Left hindlimb (tissue), 1 donor: ENCODE measurements at regions not wholly inside any gene's neighbourhood (a gene's known extent, or its start where the extent isn't known, plus 50 kb on each side); places are given as distances from the start of the nearest gene placed in this dataset.
"Not testable (repeated sequence)": the region's sequence is repeated elsewhere in the genome, so short reads cannot be mapped to it uniquely, and the experiment has no call there.

Experiments used
- DNase-seq: peaks from one replicate; pipeline ENCODE4 v3.0.0-alpha.2; 2018

GRCh38 chrX:125681058-125681457 is 361.4 kb downstream of the TEX13C start:
- no peak for DNase-seq

- no peak for DNase-seq
Observed at GRCh38 chrX:125681507-125681906, 361.8 kb downstream of the TEX13C start.

GRCh38 chrX:125690522-125690921 is 370.9 kb downstream of the TEX13C start:
- DNase-seq: not testable (repeated sequence)

- DNase-seq: no peak
Observed at GRCh38 chrX:125694171-125694570, 374.5 kb downstream of the TEX13C start.

GRCh38 chrX:125709074-125709473 is 389.4 kb downstream of the TEX13C start:
- DNase-seq: no peak

GRCh38 chrX:125709532-125709931 is 389.9 kb downstream of the TEX13C start:
- no peak for DNase-seq

- no peak for DNase-seq
Observed at GRCh38 chrX:125710403-125711062, 390.9 kb downstream of the TEX13C start.

GRCh38 chrX:125711103-125711502 is 391.4 kb downstream of the TEX13C start:
- DNase-seq: no peak

- no peak for DNase-seq
Observed at GRCh38 chrX:125713633-125714032, 394.0 kb downstream of the TEX13C start.

- DNase-seq: no peak
Observed at GRCh38 chrX:125727117-125727516, 407.4 kb downstream of the TEX13C start.

- DNase-seq: no peak
Observed at GRCh38 chrX:125736008-125736729, 416.5 kb downstream of the TEX13C start.

- DNase-seq: no peak
Observed at GRCh38 chrX:125742811-125743210, 423.1 kb downstream of the TEX13C start.

GRCh38 chrX:125744914-125745313 is 421.2 kb downstream of the DCAF12L2 start:
- DNase-seq: no peak

GRCh38 chrX:125757794-125758564 is 408.1 kb downstream of the DCAF12L2 start:
- DNase-seq: no peak

GRCh38 chrX:125758819-125759218 is 407.3 kb downstream of the DCAF12L2 start:
- no peak for DNase-seq

GRCh38 chrX:125762954-125763353 is 403.1 kb downstream of the DCAF12L2 start:
- no peak for DNase-seq

- DNase-seq: no peak
Observed at GRCh38 chrX:125765347-125765746, 400.7 kb downstream of the DCAF12L2 start.

GRCh38 chrX:125769628-125770027 is 396.5 kb downstream of the DCAF12L2 start:
- DNase-seq: no peak

- no peak for DNase-seq
Observed at GRCh38 chrX:125778261-125778660, 387.8 kb downstream of the DCAF12L2 start.

- no peak for DNase-seq
Observed at GRCh38 chrX:125782184-125782583, 383.9 kb downstream of the DCAF12L2 start.

GRCh38 chrX:125786316-125786715 is 379.8 kb downstream of the DCAF12L2 start:
- DNase-seq: peak; percentile 48

- no peak for DNase-seq
Observed at GRCh38 chrX:125791787-125792186, 374.3 kb downstream of the DCAF12L2 start.

- DNase-seq: no peak
Observed at GRCh38 chrX:125810856-125811255, 355.2 kb downstream of the DCAF12L2 start.

- DNase-seq: no peak
Observed at GRCh38 chrX:125826080-125826479, 340.0 kb downstream of the DCAF12L2 start.
